ENCODE measurements at regions not wholly inside any gene's neighbourhood (a gene's known extent, or its start where the extent isn't known, plus 50 kb on each side); places are given as distances from the start of the nearest gene placed in this dataset.

GRCh38 chr20:47957135-47957534 is 171.9 kb upstream of the SULF2 start:
- TF ChIP-seq CTCF (conservative IDR thresholded peaks at IDR 0.05) (no peak), EZH2 (IDR thresholded peaks at IDR 0.05; ENCODE audit: low read depth) (no peak)
